ENCODE measurements at regions not wholly inside any gene's neighbourhood (a gene's known extent, or its start where the extent isn't known, plus 50 kb on each side); places are given as distances from the start of the nearest gene placed in this dataset.

- no peaks in the 10 kb centered on the region for H3K27me3 Mint-ChIP-seq (ENCODE audit: low read depth, poor library complexity)
- H3K4me3 Mint-ChIP-seq = no peak overlapping the region
- peaks cover 18% of the 10 kb centered on the region for H3K4me1 Mint-ChIP-seq
- TF ChIP-seq CTCF (IDR thresholded peaks at IDR 0.05) = no peak
- H3K9me3 Mint-ChIP-seq = no peaks in the 10 kb centered on the region
- H3K27ac Mint-ChIP-seq = no peak overlapping the region
- H3K36me3 Mint-ChIP-seq (ENCODE audit: low read depth) = no peaks in the 10 kb centered on the region
- no peak for DNase-seq
Measured at GRCh38 chr13:55440465-55441085, 1700.1 kb upstream of the PRR20A start.

GRCh38 chr13:55464222-55464621 lies 1676.5 kb upstream of the PRR20A start:
- Mint-ChIP-seq H3K4me3 (no peak overlapping the region), H3K27ac (no peak overlapping the region)
- TF ChIP-seq CTCF (IDR thresholded peaks at IDR 0.05) = no peak

GRCh38 chr13:55467476-55467875 lies 1673.2 kb upstream of the PRR20A start:
- H3K4me3 Mint-ChIP-seq = no peak overlapping the region
- H3K27ac Mint-ChIP-seq = no peak overlapping the region
- no peaks in the 10 kb centered on the region for H3K36me3 Mint-ChIP-seq (ENCODE audit: low read depth)
- TF ChIP-seq CTCF (IDR thresholded peaks at IDR 0.05) = no peak
- no peaks in the 10 kb centered on the region for H3K27me3 Mint-ChIP-seq (ENCODE audit: low read depth, poor library complexity)
- no peaks in the 10 kb centered on the region for H3K4me1 Mint-ChIP-seq
- H3K9me3 Mint-ChIP-seq = peaks cover 10% of the 10 kb centered on the region
- no peak for DNase-seq

More at GRCh38 chr13:55464222-55464621, 1676.5 kb upstream of the PRR20A start:
- no peaks in the 10 kb centered on the region for H3K27me3 Mint-ChIP-seq (ENCODE audit: low read depth, poor library complexity)
- H3K9me3 Mint-ChIP-seq = no peaks in the 10 kb centered on the region
- no peaks in the 10 kb centered on the region for H3K36me3 Mint-ChIP-seq (ENCODE audit: low read depth)
- no peaks in the 10 kb centered on the region for H3K4me1 Mint-ChIP-seq
- DNase-seq = no peak

DNA sequence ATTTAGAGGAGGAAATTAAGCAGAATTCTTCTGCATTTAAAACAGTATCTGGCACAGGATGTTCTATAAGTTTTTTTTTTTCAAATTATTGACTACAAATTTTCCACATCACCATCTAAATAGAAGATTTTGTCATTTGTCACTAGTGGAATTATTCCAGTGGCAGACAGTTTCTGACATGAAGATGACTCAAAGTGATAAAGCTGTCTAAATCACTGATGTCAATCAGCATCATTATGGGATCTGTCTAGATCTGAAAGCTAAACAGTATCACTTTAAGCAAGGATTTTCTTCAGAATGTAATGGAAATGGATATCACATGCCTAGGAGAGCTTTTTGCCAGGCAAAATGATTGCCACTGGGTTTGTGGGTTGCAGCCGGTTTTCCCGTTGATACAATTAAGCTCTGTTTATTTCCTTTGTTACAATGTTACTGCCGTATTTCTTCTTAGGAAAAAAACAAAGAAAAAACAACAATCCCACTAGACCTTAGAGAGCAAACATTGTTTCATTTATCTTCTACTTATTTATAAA lies 1657.0 kb upstream of the PRR20A start:
- H3K27me3 Mint-ChIP-seq (ENCODE audit: low read depth, poor library complexity) = no peaks in the 10 kb centered on the region
- no peak for DNase-seq
- no peak overlapping the region for H3K27ac Mint-ChIP-seq
- no peaks in the 10 kb centered on the region for H3K36me3 Mint-ChIP-seq (ENCODE audit: low read depth)
- TF ChIP-seq CTCF (IDR thresholded peaks at IDR 0.05) = no peak
- no peaks in the 10 kb centered on the region for H3K4me1 Mint-ChIP-seq
- peaks cover 4% of the 10 kb centered on the region for H3K9me3 Mint-ChIP-seq
- H3K4me3 Mint-ChIP-seq = no peak overlapping the region

GRCh38 chr13:55493297-55493696 lies 1647.4 kb upstream of the PRR20A start:
- Mint-ChIP-seq H3K4me1 (no peaks in the 10 kb centered on the region), H3K27ac (no peak overlapping the region), H3K4me3 (no peak overlapping the region), H3K9me3 (no peaks in the 10 kb centered on the region), H3K36me3 (ENCODE audit: low read depth) (no peaks in the 10 kb centered on the region), H3K27me3 (ENCODE audit: low read depth, poor library complexity) (no peaks in the 10 kb centered on the region)
- no peak for DNase-seq
- TF ChIP-seq CTCF (IDR thresholded peaks at IDR 0.05) = no peak

DNA sequence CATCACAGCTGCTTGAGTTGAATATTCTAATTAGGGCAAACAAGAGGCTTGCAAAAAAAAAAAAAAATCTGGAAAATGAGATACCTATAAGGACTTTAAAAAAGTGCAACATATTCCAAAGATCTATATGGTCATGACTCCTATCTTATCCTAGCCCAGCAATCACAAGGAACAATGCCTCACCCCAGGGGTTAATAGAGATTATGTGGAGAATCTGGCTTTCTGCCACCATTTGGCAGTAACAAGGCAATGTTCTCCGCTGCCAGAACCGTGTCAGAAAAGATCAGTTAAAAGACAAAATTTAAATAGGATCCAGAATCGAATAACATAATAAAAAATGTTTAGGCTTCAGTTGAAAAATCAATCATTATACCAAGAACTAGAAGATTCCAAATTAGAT lies 1643.2 kb upstream of the PRR20A start:
- Mint-ChIP-seq H3K36me3 (ENCODE audit: low read depth) (no peaks in the 10 kb centered on the region), H3K9me3 (no peaks in the 10 kb centered on the region), H3K4me3 (no peak overlapping the region), H3K4me1 (no peaks in the 10 kb centered on the region), H3K27ac (no peak overlapping the region), H3K27me3 (ENCODE audit: low read depth, poor library complexity) (no peaks in the 10 kb centered on the region)
- TF ChIP-seq CTCF (IDR thresholded peaks at IDR 0.05) = no peak
- DNase-seq = no peak
